HUDEP-2 (cell line): ENCODE measurements at regions not wholly inside any gene's neighbourhood (a gene's known extent, or its start where the extent isn't known, plus 50 kb on each side); places are given as distances from the start of the nearest gene placed in this dataset.
A peak's percentile ranks its signal among the peaks of the same experiment; 100 is the strongest.
"Not testable (repeated sequence)": the region's sequence is repeated elsewhere in the genome, so short reads cannot be mapped to it uniquely, and the experiment has no call there.

Source experiments
- DNase-seq, 76 experiments: peaks; one replicate each; lab custom pipeline; 2025; ENCODE audit not compliant: unreplicated experiment in 76 of 76; lab: John Stamatoyannopoulos, UW

DNA sequence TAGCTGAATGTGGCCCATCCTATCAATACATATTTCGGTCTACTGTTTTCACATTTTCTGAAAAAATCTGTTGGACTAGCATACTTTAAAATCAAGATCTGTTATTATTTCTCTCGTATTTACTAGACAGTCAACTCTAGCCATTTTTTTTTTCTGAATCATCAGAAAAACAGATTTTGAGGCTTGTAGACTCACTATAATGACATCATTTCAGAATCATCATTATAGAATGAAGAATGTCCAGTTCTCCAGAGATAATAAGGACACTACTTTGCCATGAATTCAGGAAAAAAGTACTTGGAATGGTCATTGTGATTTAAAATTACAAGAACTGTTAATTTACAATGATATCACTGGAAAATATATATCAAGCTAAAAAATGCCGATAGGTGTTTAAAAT is 589.8 kb downstream of the KCNH5 start:
- no peak for DNase-seq

DNA sequence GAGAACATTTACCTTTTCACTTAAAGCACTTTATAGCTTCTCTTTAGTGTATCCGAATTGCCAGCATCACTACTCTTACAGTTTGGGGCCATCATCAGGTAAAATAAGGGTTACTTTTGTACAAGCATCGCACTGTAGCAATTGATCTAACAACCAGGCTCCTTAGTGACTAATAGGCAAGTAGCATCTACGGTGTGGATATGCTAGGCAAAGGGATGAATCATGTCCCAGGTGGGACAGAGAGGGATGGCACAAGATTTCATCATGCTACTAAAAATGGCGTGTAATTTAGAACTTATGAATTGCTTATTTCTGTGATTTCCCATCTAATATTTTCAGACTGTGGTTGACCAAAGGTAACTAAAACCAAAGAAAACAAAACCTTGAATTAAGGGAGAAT is 582.3 kb downstream of the KCNH5 start:
- DNase-seq: no peak

DNA sequence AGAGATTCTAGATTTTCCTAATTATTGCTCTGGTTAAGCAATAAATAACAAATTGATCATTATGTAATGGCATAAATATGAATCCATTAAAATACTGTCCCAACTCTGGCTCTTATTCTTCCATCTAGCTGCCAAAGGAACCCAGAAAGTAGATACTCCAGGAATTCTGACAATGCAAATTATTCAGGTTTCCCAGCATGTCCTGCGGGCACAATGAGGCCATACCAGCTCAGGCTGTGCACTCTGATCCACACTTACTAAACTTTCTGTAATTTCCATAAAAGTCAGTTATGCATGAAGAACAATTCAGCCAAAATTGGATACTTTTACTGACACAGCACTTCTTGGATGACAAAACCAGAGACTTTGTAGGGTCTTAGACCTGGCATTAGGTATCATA is 576.3 kb downstream of the KCNH5 start:
- DNase-seq: no peak

DNA sequence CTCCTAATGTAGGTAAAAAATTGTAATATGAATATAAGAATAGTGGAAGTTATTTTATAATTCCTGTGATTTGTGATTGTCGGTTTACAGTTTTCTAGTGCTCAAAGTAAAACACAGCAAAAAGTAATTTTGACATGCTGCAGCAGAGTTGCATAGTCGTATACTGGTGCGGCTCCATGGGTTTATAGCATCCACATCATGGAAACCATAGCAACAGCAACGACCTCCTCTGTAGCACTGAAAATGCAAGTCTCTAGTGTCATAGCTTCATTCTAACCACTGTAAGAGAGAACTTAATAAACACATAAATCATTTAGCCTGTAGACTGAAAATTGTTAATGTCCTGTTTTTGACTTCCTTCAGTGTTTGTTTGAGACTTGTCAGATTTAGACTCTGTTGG is 574.3 kb downstream of the KCNH5 start:
- no peak for DNase-seq

DNA sequence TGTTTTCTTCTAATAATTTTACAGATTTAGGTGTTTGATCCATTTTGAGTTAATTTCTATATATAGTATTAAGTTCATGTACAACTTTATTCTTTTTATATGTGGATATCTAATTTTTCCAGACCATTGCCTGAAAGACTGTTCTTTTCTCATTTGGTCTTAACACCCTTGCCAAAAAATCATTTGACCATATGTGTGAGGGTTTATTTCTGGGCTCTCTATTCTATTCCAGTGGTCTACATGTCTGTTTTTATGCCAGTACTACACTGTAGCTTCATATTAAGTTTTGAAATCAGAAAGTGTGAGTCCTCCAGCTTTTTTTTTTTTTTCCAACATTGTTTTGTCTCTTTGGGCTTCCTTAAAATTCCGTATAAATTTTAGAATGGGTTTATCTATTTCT is 554.1 kb downstream of the KCNH5 start:
- no peak for DNase-seq

DNA sequence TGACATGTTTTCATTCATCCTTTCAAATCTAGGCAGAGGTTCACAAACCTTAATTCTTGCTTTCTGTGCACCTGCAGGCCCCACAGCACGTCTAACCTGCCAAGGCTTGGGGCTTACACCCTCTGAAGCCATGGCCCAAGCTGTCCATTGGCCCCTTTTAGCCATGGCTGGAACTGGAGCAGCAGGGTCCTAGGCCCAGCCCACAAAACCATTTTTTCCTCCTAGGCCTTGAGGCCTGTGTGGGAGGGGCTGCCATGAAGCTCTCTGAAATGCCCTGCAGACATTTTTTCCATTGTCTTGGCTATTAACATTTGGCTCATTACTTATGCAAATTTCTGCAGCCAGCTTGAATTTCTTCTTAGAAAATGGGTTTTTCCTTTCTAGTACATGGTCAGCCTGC is 547.5 kb downstream of the KCNH5 start:
- DNase-seq: no peak

DNA sequence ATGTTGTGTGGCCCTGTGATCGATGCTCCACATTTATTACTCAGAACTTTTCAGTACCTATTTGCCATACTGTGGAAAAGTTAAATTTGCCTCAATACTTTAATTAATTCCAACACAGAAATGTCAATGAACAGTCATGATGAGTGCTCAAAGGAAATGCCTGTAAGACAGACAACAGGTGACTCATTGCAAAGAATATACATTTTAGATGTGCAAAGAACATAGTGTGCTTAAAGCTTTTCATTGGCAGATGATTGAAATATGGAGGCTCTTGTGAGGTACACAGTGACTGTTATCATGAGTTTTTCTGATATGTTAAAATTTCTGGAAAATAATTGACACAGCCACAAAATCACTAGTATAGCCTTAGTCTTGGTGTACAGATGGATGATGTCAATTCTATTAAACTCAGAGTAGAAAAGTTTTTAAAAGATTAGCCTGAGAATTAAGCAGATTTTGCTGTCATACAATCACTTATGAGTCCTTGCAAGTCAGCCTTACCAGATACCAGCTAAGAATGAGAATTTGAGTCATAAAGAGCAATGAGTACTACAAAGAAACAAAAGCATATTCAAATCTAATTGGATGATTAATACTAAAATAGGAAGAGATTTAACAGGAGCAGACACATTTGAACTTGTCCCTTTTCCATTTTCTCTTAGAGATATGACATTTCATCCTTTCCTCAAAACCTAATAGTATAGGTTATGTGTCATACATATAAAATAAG is 544.1 kb downstream of the KCNH5 start:
- no peak for DNase-seq

DNA sequence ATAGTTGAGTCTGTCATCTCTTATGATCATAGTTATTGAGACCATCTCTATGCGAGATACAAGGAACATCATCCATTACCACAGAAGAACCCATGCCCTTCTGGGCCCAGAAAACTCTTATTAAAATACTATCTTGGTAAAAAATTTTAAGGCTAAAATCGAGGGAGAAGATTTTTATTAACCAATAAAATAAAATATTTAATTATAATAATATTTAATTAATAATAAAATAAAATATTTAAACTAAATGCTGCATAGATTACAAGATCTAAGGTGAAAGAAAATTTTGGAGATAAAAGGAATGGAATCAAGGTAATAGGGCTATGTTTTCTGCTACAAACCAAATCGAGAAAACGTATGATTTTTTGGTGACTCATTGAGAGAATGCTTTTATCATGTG is 540.2 kb downstream of the KCNH5 start:
- no peak for DNase-seq

DNA sequence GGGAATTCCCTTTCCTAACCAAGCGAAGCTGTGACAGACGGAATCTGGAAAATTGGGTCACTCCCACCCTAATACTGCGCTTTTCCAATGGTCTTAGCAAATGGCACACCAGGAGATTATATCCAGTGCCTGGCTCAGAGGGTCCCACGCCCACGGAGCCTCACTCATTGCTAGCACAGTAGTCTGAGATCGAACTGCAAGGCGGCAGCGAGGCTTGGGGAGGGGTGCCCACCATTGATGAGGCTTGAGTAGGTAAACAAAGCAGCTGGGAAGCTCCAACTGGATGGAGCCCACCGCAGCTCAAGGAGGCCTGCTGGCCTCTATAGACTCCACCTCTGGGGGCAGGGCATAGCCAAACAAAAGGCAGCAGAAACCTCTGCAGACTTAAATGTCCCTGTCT is 523.9 kb downstream of the KCNH5 start:
- DNase-seq: not testable (repeated sequence)

DNA sequence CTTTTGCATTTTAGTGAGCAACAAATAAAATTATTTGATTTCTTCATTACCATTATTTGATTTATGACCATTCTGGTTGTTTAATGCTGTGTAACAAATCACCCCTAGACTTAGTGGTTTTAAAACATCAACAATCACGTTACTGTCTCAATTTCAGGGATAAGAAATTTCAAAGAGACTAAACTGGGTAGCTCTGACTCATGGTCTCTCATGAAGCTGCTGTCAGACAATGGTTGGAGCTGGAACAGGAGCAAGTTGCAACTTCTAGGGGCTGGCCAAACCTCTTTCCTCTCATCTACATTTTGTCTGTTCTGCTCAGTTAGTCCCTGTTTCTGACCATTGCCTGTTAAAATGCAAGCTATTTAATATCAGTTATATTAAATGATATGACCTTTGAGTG is 517.0 kb downstream of the KCNH5 start:
- DNase-seq: no peak

DNA sequence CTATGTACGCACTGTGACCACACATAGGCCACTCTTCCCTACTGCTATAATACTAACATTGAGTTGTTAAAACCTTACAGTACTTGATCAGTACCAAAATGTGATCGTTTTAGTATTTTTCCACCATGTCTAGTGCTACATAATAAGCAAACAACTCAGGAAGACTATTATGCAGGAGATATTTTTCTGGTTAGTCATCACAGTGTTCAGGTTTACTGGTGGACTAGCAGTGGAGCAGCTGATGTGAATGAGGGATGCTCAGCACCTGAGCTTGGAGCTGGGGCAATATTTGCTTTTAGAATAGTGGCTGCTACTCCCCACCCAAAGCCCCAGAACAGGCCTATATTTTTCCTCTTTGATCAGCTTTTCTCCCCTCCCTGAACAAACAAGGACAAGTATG is 513.1 kb downstream of the KCNH5 start:
- DNase-seq: no peak

DNA sequence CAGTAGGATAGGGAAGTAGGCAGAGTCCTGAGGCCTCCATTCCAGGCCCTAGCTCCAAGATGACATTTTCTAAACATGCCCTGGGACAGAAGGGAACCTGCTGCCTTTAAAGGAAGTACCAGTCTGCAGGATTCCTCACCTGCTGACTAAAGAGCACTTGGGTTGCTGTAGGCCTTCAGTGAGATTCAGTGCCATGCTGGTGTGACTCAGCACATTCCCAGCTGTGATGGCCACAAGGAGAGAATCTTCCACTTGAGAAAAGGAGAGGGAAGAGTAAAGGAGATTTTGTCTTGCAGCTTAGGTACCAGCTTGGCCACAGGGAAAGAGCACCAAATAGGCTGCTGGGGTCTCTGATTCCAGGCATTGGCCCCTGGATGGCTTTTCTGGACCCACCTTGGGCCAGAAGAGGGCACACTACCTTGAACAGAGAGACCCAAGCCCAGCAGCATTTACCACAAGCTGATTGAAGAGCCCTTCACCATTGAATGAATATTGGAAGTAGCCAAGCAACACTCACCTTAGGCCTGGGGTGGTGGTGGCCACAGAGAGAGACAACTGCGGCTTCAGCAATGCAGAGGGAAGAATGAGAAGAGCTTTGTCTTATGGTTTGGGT is 498.3 kb downstream of the KCNH5 start:
- no peak for DNase-seq

DNA sequence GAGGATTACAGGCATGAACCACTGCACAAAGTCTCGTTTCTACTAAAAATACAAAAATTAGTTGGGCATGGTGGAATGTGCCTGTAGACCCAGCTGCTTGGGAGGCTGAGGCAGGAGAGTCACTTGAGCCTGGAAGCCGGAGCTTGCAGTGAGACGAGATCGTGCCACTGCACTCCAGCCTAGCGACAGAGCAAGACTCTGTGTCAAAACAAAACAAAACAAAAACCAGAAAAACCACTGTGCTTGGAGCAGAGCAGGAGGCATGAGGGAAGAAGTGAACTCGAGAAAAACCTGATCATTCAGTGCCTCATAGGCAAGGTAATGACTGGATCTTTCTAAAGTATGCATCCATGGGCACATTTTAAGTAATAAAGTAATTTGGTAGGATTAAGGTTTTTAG is 487.8 kb downstream of the KCNH5 start:
- DNase-seq: no peak

DNA sequence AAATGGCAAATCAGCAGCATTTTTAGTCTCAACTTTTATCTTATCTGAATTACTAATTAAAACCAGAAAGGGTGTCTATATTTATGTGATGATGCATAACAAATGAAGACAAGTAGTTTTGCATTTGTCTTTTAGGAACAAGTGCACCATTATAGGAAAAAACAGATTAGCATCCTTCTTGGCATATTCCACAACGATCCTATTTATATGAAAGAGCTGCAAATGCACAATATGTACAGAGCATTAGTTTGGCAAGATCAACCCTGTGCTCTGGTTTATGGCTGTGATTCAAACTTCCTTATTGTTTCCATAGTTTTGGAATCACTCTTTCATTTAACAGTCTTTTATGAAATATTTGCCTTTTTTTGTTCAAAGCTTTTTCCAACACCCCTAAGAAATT is 486.8 kb downstream of the KCNH5 start:
- no peak for DNase-seq

DNA sequence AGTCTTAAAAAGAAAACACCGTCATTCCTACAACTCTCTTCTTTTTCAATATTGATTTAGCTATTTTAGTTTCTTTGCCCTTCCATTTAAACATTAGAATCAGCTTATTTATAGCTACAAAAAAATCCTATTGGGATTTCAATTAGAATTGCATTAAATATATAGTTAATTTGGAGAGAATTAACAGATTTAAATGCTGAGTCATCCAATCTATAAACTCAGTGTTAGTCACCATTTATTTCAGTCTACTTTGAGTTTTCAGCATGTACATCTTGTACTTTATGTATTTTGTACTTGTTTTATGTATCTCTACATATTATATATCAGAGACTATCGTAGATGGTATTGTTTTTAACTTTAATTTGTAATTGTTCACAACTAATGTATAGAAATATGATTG is 460.0 kb downstream of the KCNH5 start:
- no peak for DNase-seq

DNA sequence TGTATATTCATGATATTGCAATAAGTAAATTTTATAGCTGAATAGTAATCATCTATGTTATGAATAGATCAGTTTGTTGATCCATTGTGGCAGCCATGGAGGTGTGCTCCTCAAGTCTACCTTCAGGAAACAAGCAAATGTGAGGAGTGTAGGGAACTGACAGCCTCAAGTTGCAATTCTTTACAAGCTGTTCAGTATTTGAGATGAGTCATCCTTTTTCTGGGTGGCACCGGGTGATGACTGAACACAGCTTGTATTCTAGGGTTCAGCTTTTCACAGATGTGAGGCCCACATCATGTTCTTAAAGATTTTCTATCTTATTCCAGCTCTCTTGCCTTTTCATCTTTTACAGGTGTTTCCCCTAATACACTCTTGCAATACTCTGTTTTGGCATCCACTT is 452.4 kb downstream of the KCNH5 start:
- DNase-seq: peak in 4 of 76 experiments; percentile 1 to 30 (median 6)

DNA sequence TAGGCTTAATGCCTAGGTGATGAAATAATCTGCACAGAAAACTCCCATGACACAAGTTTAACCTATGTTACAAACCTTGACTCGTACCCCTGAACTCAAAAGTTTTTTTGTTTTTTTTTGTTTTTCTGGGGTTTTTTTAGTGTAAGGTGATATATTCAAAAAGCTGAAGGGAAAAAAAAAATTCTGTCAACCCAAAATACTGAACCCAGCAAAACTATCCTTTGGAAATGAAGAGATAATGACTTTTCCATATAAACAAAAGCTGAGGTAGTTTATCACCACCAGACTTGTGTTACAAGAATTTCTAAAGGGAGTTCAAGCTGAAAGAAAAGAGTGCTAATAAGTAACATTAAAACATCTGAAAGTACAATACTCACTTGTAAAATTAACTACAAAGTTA is 448.1 kb downstream of the KCNH5 start:
- DNase-seq: no peak

DNA sequence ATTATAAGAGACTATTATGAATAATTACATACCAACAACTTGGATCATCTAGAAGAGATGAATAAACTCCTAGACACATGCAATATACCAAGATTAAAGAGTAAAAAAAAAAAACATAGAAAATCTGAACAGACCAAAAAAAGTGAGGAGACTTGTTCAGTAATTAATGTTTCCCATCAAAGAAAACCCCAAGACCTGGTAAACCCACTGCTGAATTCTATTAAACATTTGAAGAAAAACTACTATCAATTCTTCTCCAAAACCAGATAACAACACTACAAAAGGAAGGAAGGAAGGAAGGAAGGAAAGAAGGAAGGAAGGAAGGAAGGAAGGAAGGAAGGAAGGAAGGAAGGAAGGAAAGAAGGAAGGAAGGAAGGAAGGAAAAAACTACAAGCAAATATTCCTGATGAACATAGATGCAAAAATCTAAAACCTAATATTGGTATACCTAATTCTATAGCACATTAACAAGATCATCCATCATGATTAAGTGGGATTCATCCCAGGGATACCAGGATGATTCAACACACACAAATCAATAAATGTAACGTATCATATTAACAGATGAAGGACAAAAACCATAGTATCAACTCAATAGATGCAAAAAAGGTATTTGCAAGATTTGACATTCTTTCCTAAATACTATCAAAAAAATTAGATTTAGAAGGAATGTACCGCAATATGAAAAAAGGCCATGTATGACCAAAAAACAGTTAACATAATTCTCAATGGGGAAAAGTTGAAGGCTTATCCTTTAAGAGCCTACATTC is 445.5 kb downstream of the KCNH5 start:
- no peak for DNase-seq

DNA sequence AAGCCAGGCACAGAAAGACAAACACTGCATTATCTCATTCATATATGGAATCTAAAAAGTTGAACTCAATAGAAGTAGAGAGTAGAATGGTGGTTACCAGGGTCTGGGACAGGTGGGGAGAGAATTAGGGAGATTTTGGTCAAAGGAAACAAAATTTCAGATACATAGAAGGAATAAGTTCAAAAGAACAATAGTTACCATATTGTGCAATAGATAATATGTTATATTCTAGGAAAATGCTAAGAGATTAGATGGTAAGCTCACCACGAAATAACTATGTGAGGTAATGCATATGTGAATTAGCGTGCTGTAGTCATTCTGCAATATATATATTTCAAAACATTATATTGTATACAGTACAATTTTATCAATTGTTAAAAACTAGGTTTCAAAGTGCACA is 442.5 kb downstream of the KCNH5 start:
- no peak for DNase-seq

DNA sequence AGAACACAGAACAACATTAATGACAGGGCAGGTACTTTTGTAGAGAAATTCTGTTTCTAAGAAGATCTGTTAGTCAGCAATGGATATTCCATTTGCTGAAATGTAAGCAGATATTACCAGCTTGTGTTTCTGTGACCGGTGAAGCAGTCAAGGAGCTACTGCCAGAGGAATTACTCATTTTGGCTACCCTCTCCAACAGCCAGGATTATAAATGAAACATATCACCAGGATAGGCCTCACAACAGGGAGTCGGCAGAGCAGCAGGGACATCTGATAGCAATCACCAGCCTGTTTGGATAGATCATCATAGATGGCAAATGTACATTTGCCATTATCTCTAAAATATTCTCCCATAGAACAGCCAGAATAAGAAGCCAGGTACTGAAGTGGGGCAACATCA is 440.7 kb downstream of the KCNH5 start:
- DNase-seq: no peak

DNA sequence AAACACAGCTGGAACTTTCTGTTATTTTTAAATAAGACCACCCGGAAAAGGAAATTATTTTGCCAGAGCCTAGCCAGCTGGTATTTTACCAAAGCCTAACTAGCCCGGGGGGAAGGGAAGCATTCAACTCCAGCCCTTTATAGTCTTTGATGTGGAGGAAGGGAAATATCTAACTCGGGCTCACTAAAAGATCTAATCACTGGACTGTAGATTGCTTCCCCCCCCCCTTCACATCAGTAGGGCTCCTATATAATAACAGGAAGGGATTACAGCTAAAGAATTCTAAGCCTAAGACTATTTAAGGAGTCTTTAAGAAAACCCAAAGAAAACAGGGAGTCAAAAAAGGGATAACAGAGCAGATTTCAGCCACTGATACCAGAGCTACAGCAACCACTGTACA is 431.1 kb downstream of the KCNH5 start:
- DNase-seq: no peak

DNA sequence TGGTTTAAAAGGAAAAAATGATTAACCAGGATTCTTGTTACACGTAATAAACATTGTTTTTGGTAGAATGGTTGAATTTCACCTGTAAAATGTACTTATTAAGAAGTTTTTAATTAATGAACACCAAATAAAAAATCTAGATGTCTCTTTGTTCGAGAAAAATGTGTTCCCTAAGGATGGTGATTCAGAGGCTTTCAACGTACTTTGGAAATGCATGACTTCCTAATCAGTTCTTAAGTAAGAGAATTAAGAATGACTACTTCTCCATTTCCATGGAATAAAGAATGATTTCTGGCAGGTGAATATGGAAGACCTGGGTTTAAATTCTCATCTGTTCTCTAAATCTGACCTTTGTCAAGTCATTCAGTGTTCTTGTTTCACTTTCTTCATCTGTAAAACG is 428.6 kb downstream of the KCNH5 start:
- DNase-seq: no peak
